GM21381 (cell line): ENCODE measurements at regions not wholly inside any gene's neighbourhood (a gene's known extent, or its start where the extent isn't known, plus 50 kb on each side); places are given as distances from the start of the nearest gene placed in this dataset.

Source experiments
- ATAC-seq: cut with Tn5 transposase; IDR thresholded peaks from one replicate; pipeline ENCODE4 v1.9.1; 2021; ENCODE audit warnings: mild to moderate bottlenecking, moderate library complexity; ENCODE audit not compliant: unreplicated experiment

DNA sequence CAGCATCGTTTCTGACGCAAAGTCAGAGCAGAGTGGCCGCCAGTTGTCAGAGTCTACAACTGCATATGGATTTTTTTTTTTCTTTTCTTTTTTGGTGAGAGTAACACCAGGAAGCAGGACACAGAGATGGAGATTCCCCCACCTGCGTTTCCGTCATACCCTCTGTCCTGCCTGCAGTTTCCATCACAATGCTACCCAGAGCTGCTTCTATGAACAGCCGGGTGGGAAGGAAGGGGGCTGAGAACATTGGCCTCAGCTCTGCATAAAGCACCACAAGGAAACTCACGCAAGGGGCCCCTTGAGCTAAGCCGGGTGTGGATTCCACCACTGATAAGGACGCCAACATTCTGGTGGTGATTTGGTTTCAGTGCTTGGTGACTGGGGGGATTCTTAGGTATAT is 183.5 kb upstream of the AFDN start:
- ATAC-seq = no peak

DNA sequence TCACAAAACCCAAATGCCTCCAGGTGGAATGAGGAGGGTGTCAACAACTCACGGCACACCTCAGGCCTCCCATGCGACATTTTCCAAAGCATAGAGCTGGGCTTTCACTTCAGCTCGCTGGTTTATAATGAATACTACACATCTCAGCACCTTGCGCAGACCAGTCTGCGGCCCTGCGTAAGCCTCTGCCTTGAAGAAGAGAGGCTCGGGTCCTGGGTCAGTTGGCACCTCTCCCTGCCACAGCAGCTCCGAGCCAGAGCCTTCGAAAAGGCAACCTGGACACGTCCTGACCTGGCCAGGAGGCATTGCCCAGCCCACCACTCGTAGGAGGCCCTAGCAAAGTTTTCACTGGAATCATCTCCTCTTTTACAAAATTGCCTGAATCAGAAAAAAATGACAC is 183.0 kb upstream of the AFDN start:
- ATAC-seq = no peak

DNA sequence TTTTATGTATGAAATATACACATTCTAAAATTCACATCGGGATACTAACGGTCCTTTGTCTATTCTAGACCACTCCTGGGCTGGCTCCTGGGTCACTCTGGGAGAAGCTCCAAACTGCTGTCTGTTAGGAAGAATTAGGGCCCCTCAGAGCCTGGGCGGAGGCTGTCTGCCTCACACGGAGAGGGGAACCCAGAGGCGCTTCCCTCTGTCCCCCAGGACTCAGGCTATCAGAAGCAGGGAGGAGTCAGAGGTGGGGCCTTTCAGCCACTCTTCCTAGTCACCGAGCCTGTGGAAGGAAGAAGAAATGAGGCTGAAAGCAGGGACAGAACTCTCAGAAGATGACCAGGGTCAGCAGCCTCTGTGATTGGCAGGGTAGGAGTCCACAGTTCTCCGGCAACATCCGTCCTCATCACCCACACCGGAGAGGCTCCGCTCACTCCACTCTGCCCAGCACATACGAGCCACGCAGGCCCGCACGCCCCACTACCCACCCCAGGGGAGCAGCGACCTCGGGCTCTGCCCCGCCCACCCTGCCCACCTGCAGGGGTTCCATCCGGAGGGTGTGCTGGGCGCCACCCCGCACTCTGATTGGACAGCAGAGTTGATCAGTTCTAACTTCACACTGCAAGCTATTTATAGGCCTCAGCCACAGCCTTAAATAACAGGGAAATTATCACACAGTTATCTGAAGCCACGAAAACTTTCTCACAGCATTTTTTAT is 182.1 kb upstream of the AFDN start:
- no peak for ATAC-seq

DNA sequence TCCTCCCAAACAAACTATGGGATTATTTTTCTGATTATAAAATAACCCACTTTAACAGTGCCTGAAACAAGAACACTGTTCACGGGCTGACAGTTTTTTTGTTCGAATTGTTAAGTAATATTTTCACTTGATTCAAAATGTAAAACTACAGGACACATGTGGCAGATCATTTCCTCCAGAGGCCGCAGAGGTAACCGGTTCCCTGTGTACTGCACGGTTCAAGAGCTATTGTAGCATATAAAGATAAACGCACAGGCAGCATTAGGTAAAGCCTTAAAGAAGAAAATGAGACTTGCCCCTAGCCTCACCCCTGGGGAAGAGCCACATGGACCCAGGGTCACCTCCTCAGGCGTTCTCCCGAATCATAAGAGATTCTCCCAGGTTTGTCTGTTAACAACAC is 181.3 kb upstream of the AFDN start:
- no peak for ATAC-seq

DNA sequence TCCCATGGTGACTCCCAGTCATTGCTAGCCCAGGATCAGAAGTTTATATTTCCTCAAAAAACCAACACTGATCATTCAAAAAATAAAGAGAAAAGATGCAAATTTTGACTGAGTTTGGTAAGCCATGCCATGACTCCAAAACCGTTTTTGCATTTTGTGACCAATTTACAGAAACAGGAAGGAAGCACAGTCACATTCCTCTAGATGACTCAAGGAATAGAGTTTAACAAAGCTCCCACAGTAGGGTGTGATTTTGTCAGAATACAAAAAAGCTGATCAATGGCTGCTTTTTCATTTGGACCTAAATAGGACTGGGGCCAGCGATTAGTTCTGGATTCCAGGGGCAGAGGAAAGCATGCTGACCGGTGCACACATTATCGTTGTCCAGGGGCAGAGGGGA is 179.4 kb upstream of the AFDN start:
- ATAC-seq = no peak

DNA sequence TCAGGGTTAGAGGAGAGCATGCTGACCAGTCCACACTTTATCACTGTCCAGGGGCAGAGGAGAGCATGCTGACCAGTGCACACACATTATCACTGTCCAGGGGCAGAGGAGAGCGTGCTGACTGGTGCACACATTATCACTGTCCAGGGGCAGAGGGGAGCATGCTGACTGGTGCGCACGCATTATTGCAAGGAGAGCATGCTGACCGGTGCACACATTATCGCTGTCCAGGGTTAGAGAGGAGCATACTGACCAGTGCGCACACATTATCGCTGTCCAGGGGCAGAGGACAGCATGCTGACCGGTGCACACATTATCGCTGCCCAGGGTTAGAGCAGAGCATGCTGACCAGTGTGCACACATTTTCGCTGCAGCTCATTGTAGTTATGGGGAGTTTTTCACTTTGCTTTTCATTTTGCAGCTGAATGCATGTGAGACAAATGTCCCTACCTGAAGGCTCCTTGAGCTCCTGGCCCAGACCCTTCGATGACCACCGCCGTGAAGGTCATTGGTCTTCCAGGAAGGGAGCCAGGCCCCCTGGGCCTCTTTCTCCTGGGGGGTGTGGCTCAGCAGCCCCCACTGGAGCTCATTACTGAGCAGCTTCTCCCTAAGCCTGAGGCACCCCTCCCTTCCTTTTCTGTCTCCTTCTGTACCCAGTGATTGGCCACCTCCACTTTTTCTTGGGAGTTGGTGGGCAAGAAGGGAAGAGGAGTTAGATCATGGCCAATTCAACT is 178.8 kb upstream of the AFDN start:
- no peak for ATAC-seq

DNA sequence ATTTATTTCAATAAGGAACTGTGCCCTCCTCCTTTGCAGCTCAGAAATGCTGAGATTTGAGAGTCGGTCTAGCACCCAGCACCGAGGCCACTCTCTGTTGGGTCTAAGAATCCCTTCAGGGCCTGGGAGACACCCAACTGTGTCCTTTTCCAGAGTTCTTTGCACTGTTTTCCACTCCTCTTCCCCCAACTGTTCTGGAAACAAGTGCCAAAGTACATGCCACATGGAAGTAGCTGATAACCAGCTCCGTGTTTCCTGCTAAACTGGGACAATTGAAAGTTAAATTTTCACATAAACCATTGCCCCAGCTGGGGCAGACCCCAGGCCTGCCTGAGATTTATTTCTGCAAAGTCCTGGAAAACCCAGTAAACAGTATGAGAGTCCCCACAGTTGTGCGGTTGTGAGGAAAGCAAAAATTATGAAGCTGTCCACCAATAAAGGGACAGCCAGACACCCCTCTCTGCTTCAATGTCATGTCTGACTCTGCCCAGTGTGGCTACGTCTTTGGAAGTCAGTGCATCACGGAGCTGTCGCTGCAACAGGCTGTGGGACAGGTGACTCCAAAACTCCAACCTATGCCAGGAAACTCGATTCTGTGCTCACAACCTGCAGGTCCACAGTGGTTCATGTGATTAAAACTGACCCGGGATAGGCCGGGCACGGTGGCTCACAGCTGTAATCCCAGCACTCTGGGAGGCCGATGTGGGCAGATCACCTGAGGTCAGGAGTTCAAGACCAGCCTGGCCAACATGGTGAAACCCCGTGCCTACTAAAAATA is 178.0 kb upstream of the AFDN start:
- no peak for ATAC-seq

DNA sequence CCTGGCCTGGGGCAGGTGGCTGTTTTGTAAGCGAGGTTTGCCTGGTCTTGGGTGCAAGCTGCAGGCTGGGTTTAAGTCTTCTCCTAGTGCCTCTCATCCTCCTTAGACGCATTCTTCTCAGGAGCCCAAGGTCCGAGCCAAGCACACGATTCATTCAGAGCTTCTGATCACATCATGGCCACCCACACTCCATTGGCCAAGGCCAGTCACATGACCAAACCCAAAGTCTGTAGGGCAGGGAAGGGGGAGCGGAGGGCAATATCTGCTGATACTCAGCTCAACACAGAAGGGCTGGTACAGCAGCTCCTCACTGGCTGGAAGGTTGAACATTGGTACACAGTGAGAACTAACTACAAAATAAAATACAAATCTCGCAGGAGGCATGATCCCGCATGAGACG is 177.2 kb upstream of the AFDN start:
- ATAC-seq = no peak

DNA sequence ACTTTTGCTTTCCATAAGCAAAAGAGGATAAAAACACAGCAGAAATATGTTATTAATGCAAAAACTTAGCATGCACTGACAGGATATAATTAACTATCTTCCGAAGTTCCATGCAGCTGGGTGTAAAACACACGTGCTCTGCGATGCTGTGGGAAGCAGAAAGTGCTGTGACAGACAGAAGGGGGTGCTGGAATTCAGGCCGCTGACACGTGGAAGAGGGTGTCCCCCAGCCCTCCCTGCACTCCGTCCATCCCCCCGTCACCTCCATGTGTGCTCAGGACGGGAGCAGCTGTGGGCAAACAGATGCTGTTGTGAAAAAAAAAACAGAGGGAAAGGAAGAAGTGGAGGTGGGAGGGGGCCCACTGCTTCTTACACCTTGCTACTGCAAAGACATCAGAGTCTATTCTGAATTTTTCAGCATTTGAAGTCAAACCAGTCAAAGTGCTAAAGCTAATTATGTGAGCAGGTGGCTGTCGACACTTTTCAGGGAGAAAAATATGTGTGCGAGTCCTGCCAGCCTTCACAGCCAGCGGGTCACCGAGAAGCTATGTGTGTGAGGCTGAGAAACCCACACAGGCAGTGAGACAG is 175.9 kb upstream of the AFDN start:
- no peak for ATAC-seq

DNA sequence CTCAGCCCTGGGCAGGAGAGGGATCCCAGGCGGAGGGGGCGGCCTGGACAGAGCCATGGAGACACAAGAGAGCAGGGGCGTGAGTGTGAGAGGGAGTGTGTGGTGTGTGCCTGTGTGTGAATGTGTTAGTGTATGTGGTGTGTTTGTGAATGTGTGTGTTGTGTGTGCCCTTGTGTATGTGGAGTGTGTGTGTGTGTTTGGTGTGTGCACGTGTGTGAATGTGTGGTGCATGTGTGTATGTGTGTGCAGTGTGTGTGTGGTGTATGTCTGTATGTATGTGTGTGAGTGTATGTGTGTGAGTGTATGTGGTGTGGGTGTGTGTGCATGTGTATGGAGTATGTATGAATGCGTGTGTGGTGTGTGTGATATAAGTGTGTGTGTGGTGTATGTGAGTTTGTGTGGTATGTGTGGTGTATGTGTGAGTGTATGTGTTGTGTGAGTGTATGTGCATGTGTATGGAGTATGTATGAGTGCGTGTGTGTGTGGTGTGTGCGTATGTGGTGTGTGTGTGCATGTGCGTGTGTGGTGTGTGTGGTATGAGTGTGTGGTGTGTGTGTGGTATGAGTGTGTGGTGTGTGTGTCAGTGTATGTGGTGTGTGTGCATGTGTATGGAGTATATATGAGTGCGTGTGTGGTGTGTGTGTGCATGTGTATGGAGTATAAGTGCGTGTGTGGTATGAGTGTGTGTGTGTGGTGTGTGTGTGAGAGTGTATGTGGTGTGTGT is 175.2 kb upstream of the AFDN start:
- ATAC-seq = no peak

DNA sequence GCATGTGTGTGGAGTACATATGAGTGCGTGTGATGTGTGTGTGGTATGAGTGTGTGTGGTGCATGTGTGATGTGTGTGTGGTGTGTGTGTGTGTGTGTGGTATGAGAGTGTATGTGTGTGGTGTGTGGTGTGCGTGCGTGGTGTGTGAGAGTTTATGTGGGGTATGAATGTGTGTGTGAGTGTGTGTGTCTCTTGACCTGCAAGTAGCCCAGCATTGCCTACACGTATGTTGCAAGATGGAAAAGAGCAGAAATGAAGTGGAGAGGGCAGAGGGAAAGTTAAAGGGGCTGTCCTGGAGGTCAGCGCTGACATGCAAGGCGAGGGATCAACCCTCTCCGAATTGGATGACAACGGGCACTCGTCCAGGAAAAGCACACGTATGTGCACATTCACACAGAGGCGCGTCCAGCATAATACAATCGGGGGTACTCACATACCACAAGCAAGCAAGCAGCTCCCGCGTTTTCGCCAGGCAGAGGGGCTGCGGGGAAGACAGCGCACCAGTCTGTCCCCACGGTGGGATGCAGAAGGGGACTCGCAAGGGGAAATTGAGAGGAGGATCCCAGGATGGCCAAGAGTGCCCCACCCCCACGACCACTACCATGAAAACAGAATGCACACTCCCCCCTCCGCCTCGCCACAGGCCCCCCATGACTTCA is 174.5 kb upstream of the AFDN start:
- no peak for ATAC-seq

DNA sequence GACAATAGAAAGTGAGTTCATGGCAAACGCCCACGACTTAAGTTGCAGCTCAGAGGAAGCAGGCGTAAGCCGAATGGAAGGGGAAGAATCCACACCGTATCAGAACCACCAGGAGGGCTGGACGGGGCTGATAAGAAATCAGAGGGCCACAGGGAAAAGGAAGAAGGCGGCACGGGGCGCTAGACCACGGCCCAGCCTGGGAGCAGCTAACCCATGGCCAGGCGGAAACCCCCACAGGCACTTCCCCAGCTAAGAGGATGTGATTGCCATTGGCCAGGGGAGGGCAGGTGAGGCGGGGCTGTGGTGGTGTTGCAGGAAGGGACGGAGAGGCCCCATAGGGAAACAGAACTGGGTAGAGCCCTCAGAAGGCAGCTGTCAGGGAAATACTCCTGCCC is 174.0 kb upstream of the AFDN start:
- ATAC-seq = no peak

DNA sequence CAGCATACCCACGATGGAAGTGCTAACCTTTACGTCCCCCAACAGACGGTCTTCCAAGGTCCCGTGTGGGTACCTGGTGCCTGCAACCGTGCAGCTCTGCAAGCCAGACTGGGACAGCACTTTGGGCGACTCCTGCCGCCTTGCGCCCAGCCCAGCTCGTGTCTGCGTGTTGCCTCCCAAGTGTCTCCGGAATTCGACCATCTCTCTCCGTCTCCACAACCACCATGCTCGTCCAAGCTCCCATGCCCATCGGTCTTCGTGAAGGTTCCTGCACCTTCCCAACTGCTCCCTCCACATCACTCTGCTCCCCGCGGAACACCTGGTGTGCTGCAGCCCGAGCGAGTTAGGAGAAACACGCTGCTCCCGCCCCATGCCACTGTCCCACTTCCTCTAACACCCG is 173.2 kb upstream of the AFDN start:
- ATAC-seq = no peak

DNA sequence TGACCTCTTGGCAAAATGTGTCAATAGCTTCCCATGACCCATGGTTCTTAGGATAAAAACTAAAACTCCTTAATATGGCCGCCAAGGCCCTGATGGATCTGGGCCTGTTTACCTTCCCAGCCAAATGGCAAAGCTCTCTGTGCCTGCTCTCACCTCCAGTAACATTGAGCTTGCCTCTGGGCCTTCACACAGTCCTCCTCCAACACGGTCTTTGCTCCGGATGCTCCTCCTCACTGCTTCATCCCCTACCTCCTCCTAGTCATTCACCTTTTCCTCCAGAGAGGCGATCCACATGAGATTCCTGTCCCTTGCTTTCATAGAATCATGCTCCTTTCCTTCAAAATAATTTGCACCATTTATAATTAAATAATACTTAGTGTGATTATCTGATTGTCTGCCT is 172.3 kb upstream of the AFDN start:
- ATAC-seq = no peak

DNA sequence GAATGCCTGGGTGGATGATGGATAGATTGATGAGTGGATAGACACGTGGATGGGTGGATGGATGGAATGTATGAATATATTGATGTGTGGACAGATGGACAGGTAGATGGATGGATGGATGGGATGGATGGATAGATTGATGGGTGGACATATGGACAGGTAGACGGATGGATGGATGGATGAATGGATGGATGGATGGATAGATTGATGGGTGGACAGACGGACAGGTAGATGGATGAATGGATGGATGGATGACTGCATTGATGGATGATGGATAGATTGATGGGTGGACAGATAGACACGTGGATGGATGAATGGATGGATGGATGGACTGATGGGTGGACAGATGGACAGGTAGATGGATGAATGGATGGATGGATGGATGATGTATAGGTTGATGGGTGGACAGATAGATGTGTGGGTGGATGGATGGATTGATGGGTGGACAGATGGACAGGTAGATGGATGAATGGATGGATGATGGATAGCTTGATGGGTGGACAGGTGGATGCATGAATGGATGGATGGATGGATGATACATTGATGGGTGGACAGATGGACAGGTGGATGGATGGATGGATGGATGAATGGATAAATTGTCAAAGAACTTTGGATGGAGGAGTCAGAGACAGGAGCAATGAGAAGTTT is 171.4 kb upstream of the AFDN start:
- ATAC-seq = no peak

DNA sequence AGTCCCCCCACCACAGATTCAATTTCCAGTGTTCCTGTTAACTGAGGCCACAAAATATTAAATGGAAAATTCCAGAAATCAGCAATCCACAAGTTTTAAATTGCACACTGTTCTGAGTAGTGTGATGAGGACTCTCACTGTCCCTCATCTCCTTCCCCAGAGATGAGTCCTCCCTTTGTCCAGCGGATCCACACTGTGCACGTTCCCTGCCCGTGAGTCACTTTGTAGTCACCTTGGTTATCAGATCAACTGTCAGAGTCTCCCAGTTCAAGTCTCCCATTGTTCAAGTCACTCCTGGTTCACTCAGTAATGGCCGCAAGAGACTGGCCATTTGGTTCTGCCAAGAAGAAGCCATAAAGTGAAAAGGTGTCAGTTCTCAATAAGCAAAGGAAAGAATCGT is 168.6 kb upstream of the AFDN start:
- ATAC-seq = no peak

DNA sequence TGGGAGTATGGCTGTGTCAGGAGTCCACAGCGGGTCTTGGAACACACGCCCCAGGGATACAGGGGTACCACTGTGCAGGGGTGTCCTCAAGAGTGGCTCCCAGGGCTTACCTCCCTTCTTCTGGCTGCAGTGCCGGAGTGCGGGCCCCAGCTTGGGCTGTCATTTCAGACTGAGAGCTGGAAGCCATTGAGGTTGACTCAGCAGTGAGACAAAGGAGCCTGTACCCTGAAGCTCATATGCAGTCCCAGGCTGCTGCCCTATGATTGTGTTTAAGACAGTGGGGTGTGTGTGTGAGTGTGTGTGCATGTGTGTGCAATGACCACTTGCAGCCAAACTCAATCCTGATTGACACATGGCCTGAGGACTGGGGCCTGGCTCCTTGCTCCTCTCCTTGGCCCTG is 167.7 kb upstream of the AFDN start:
- no peak for ATAC-seq

DNA sequence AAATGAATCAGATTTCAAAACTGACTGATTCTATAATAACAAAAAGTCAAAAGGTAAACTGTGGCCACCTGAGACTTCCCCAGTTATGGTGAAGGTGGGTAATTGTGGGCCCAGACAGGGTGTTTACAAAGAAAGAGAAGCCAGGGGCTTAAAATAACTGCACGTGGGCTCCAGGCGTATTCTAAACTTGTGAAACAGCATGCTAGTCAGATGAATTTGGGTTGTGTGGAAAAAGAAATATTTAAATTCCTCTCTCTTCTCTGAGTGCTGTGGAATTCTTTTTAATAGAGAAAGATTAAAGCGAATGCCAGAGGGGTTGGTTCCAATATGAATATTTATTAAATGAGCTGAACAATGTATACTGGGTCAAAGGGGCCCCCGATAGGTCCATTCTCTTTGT is 166.3 kb upstream of the AFDN start:
- ATAC-seq = no peak

DNA sequence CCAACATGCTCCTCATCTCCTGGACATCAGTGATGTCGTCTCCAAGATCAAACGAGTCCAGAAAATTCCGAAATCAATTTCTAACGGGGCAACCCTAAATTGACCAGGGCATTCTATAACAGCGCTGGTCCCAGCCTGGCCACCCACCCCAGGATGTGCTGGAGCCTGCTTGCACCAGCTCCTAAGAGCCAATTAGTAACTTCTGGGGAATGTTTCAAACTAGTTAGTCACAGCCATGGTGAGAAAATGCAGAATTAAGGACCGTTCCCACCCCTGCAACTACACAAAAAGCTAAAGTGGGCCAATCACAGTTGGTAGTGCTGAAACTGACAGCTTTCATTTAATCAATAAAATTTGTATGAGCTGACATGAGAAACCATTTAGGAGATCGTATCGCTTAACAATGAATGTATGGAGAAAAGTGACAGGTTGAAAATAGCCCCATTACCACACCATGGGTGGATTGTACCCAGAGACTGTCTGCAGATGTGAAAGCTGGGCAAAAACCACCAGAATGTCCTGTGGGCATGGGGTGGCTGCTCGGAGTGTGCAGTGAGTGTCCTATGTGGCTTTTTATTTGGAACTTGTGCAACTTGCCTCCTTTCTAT is 165.7 kb upstream of the AFDN start:
- ATAC-seq = no peak
